ENCODE measurements at regions not wholly inside any gene's neighbourhood (a gene's known extent, or its start where the extent isn't known, plus 50 kb on each side); places are given as distances from the start of the nearest gene placed in this dataset.

DNA sequence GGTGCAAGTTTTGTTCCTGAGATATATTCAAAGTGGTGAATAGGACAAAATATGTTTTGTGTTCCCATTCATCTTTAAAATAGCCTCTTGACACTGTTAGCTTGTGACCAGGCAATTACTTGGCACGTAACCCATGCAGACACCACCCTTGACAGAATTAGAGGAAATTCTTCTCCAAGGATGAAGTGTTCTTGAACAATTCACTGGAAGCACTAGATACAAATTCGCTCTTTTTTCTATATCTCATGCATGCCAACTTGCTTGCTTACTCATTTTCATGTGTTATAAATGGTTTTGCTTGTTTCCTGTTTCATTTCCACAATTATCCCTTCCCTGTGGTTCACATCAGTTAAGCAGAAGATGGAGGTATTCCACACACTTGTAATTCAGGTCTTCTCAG lies 105.2 kb upstream of the MAN1A1 start:
- no peak overlapping the region for H3K4me2 ChIP-seq (ENCODE audit: low read depth, low read length)
- no peak overlapping the region for H3K27ac ChIP-seq (ENCODE audit: insufficient read depth, low read length)
- no peak overlapping the region for H2BK5ac ChIP-seq (ENCODE audit: low read depth, low read length, poor library complexity, severe bottlenecking)
- intact Hi-C loops (cut with micrococcal nuclease) = no loop called here
- no peak overlapping the region for H3K23ac ChIP-seq (ENCODE audit: low read depth, low read length)
- POLR2A ChIA-PET (ENCODE audit: unreplicated experiment) = no interaction called here
- DNase-seq = no peak
- no peak for TF ChIP-seq NFE2L2 (IDR thresholded peaks at IDR 0.05; ENCODE audit: low read depth, low read length)
- H3K79me1 ChIP-seq (ENCODE audit: low read depth in 1 of 2, low read length in 2 of 2) = no peaks in the 10 kb centered on the region
- H2BK120ac ChIP-seq (ENCODE audit: low read depth, low read length) = no peak overlapping the region
- H2BK20ac ChIP-seq (ENCODE audit: low read depth, low read length) = no peak overlapping the region
- no peak overlapping the region for H4K91ac ChIP-seq (ENCODE audit: insufficient read depth, low read depth, low read length)
- WGBS, 2 experiments (ENCODE audit: extremely low coverage in 2 of 2, insufficient read length in 1 of 2) = no CpG with 5 or more reads among the region's 2 CpGs
- no peak overlapping the region for H4K5ac ChIP-seq (ENCODE audit: low read depth, low read length)
- no peaks in the 10 kb centered on the region for H4K20me1 ChIP-seq (ENCODE audit: insufficient read depth, low read length)
- H2AK5ac ChIP-seq (ENCODE audit: low read depth, low read length) = no peak overlapping the region
- no peak overlapping the region for H3K4me3 ChIP-seq (ENCODE audit: insufficient read depth, low read depth, low read length)
- no peak overlapping the region for H2BK15ac ChIP-seq (ENCODE audit: low read depth, low read length)
- no peak overlapping the region for H4K8ac ChIP-seq (ENCODE audit: low read depth in 2 of 2, low read length in 2 of 2)
- H3K14ac ChIP-seq (replicated peaks; ENCODE audit: low read depth, low read length) = no peak overlapping the region
- H3K9me3 ChIP-seq (ENCODE audit: control insufficient read depth, insufficient read depth, low read length) = no peaks in the 10 kb centered on the region
- H3K9me1 ChIP-seq (ENCODE audit: insufficient read depth, low read length) = no peaks in the 10 kb centered on the region; the same call in 1 of the 2 replicates
- H3K27me3 ChIP-seq (ENCODE audit: control insufficient read depth, insufficient read depth, low read length) = peaks cover 2% of the 10 kb centered on the region; the same call in 1 of the 2 replicates
- no TSS peak for BruUV-seq (replicated peaks)
- no peak overlapping the region for H3K18ac ChIP-seq (ENCODE audit: low read depth, low read length)
- no peak for ATAC-seq (ENCODE audit: low read depth)
- H2AFZ ChIP-seq (replicated peaks; ENCODE audit: low read length, poor library complexity) = no peak overlapping the region
- no peak overlapping the region for H2AK9ac ChIP-seq (replicated peaks; ENCODE audit: low read depth, low read length, poor library complexity)
- in situ Hi-C loops (cut with MboI; ENCODE audit: low sequenced_read_pairs) = no loop called here
- no peaks in the 10 kb centered on the region for H3K4me1 ChIP-seq (ENCODE audit: control insufficient read depth, insufficient read depth, low read length)
- no peak overlapping the region for H3K4ac ChIP-seq (ENCODE audit: low read depth, low read length)
- H3K56ac ChIP-seq (ENCODE audit: extremely low read depth, insufficient read depth, low read length) = no peak overlapping the region
- no peaks in the 10 kb centered on the region for H3K36me3 ChIP-seq (ENCODE audit: control insufficient read depth, insufficient read depth, low read length)
- no peak overlapping the region for H3K9ac ChIP-seq (ENCODE audit: low read depth, low read length)
- dilution Hi-C loops (cut with HindIII; ENCODE audit: low sequenced_read_pairs, unreplicated experiment) = no loop called here
- CTCF ChIA-PET = no interaction called here

Data from IMR-90 (cell line).